Spleen (tissue), 7 donors: ENCODE measurements at regions not wholly inside any gene's neighbourhood (a gene's known extent, or its start where the extent isn't known, plus 50 kb on each side); places are given as distances from the start of the nearest gene placed in this dataset.

Experiments
- CTCF ChIP-seq, 11 experiments: fragments of 200-600 bp in 7 of 11; fragments of 450-650 bp in 4 of 11; sonication (generic) in 4 of 11; IDR thresholded peaks in 8 of 11; conservative IDR thresholded peaks in 3 of 11; 1 replicate in 7 of 11; 2 replicates in 4 of 11; pipeline versions ENCODE4 v1.4.0 to v1.8.0; 2016 to 2021; ENCODE audit warnings: antibody characterized with exemption in 11 of 11, inconsistent platforms in 4 of 11, mild to moderate bottlenecking in 1 of 11
- POLR2A ChIP-seq, 3 donors: fragments of 450-650 bp; IDR thresholded peaks; one replicate each; pipeline ENCODE4 v1.5.1; 2017; ENCODE audit warnings: antibody characterized with exemption in 3 of 3, mild to moderate bottlenecking in 1 of 3
- POLR2AphosphoS5 ChIP-seq, 3 donors: sonication (generic); formaldehyde crosslinking; IDR thresholded peaks; one replicate each; pipeline ENCODE4 v1.5.1; 2017; ENCODE audit warnings: antibody characterized with exemption in 3 of 3
- donor health status: DM: no; HTN: no; CAD: no; lungs with moderate emphysema.
- donor health status: DM: no; HTN: no; CAD: no.
- donor health status: DM: no; HTN: no; CAD: no.

GRCh38 chr7:15049157-15049556 is 146.6 kb upstream of the DGKB start:
- TF ChIP-seq CTCF (IDR thresholded peaks at IDR 0.05 in 8 of 11, conservative IDR thresholded peaks at IDR 0.05 in 3 of 11), result no peak
- TF ChIP-seq POLR2A (IDR thresholded peaks at IDR 0.05), result no peak
- no peak for TF ChIP-seq POLR2AphosphoS5 (IDR thresholded peaks at IDR 0.05)
